ENCODE measurements at regions not wholly inside any gene's neighbourhood (a gene's known extent, or its start where the extent isn't known, plus 50 kb on each side); places are given as distances from the start of the nearest gene placed in this dataset.

GRCh38 chr7:110337646-110338045 lies 753.3 kb upstream of the LRRN3 start:
- Histone ChIP-seq H4K20me1 (ENCODE audit: low read length) (no peaks in the 10 kb centered on the region), H3K27me3 (ENCODE audit: low read length) (no peaks in the 10 kb centered on the region), H3K36me3 (ENCODE audit: low read depth, low read length) (no peaks in the 10 kb centered on the region), H3K4me3 (ENCODE audit: low read length) (no peak overlapping the region), H3K4me1 (ENCODE audit: insufficient read depth, low read length) (no peaks in the 10 kb centered on the region), H3F3A (ENCODE audit: low read length, unreplicated experiment) (no peaks in the 10 kb centered on the region), H3K9ac (ENCODE audit: low read length) (no peak overlapping the region), H3K4me2 (ENCODE audit: low read length) (no peak overlapping the region), H3K27ac (ENCODE audit: low read length) (no peak overlapping the region), H3K79me2 (ENCODE audit: low read length) (no peaks in the 10 kb centered on the region), H3K9me3 (ENCODE audit: low read length) (no peaks in the 10 kb centered on the region), H2AFZ (ENCODE audit: low read length) (no peak overlapping the region), H3K9me2 (replicated peaks; ENCODE audit: low read length) (no peaks in the 10 kb centered on the region)
- ATAC-seq (no peak), DNase-seq (no peak)
- TF ChIP-seq, protein P1, sequence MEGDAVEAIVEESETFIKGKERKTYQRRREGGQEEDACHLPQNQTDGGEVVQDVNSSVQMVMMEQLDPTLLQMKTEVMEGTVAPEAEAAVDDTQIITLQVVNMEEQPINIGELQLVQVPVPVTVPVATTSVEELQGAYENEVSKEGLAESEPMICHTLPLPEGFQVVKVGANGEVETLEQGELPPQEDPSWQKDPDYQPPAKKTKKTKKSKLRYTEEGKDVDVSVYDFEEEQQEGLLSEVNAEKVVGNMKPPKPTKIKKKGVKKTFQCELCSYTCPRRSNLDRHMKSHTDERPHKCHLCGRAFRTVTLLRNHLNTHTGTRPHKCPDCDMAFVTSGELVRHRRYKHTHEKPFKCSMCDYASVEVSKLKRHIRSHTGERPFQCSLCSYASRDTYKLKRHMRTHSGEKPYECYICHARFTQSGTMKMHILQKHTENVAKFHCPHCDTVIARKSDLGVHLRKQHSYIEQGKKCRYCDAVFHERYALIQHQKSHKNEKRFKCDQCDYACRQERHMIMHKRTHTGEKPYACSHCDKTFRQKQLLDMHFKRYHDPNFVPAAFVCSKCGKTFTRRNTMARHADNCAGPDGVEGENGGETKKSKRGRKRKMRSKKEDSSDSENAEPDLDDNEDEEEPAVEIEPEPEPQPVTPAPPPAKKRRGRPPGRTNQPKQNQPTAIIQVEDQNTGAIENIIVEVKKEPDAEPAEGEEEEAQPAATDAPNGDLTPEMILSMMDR (conservative IDR thresholded peaks at IDR 0.05; ENCODE audit: low read depth, low read length): no peak
- TF ChIP-seq EZH2 (IDR thresholded peaks at IDR 0.05; ENCODE audit: low read length, unreplicated experiment): no peak
- no peak for TF ChIP-seq EZH2phosphoT487 (IDR thresholded peaks at IDR 0.05; ENCODE audit: borderline replicate concordance, low read length)
- intact Hi-C loops (cut with micrococcal nuclease): no loop called here
- POLR2A ChIA-PET (ENCODE audit: unreplicated experiment): no interaction called here
- BruUV-seq (replicated peaks): no TSS peak
- CTCF ChIA-PET: no interaction called here

- CTCF ChIA-PET: no interaction called here
- BruUV-seq (replicated peaks): no TSS peak
- no peak overlapping the region for H3K4me2 ChIP-seq (ENCODE audit: low read length)
- H4K20me1 ChIP-seq (ENCODE audit: low read length): no peaks in the 10 kb centered on the region
- no peaks in the 10 kb centered on the region for H3K4me1 ChIP-seq (ENCODE audit: insufficient read depth, low read length)
- H3K79me2 ChIP-seq (ENCODE audit: low read length): no peaks in the 10 kb centered on the region
- ATAC-seq: no peak
- H3F3A ChIP-seq (ENCODE audit: low read length, unreplicated experiment): no peaks in the 10 kb centered on the region
- no peaks in the 10 kb centered on the region for H3K9me2 ChIP-seq (replicated peaks; ENCODE audit: low read length)
- H2AFZ ChIP-seq (ENCODE audit: low read length): no peak overlapping the region
- H3K9ac ChIP-seq (ENCODE audit: low read length): no peak overlapping the region
- H3K27ac ChIP-seq (ENCODE audit: low read length): no peak overlapping the region
- H3K4me3 ChIP-seq (ENCODE audit: low read length): no peak overlapping the region
- POLR2A ChIA-PET (ENCODE audit: unreplicated experiment): no interaction called here
- no peak for DNase-seq
- H3K9me3 ChIP-seq (ENCODE audit: low read length): no peaks in the 10 kb centered on the region
- intact Hi-C loops (cut with micrococcal nuclease): no loop called here
- no peak for TF ChIP-seq EZH2phosphoT487 (IDR thresholded peaks at IDR 0.05; ENCODE audit: borderline replicate concordance, low read length)
- TF ChIP-seq EZH2 (IDR thresholded peaks at IDR 0.05; ENCODE audit: low read length, unreplicated experiment): no peak
- TF ChIP-seq, protein P1 (conservative IDR thresholded peaks at IDR 0.05; ENCODE audit: low read depth, low read length): no peak
- no peaks in the 10 kb centered on the region for H3K27me3 ChIP-seq (ENCODE audit: low read length)
- no peaks in the 10 kb centered on the region for H3K36me3 ChIP-seq (ENCODE audit: low read depth, low read length)
Observed at GRCh38 chr7:110347081-110347480, 743.8 kb upstream of the LRRN3 start.

DNA sequence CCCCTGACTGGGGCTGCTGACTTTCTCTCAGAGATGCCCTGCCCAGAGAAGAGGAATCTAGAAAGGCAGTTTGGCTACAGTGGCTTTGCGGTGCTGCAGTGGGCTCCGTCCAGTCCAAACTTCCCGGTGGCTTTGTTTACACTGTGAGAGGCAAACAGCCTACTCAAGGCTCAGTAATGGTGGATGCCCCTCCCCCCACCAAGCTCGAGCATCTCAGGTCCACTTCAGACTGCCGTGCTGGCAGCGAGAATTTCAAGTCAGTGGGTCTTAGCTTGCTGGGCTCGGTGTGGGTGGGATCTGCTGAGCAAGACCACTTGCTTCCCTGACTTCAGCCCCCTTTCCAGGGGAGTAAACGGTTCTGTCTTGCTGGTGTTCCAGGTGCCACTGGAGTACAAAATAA lies 734.5 kb upstream of the LRRN3 start:
- ChIA-PET POLR2A (ENCODE audit: unreplicated experiment) (no interaction called here), CTCF (no interaction called here)
- intact Hi-C loops (cut with micrococcal nuclease): no loop called here

More for the DNA sequence above, 734.5 kb upstream of the LRRN3 start:
- Histone ChIP-seq H3K4me1 (ENCODE audit: insufficient read depth, low read length) (no peaks in the 10 kb centered on the region), H3K9me3 (ENCODE audit: low read length) (no peaks in the 10 kb centered on the region), H3K36me3 (ENCODE audit: low read depth, low read length) (no peaks in the 10 kb centered on the region), H3K9me2 (replicated peaks; ENCODE audit: low read length) (no peaks in the 10 kb centered on the region), H3K4me3 (ENCODE audit: low read length) (no peak overlapping the region), H3K79me2 (ENCODE audit: low read length) (no peaks in the 10 kb centered on the region), H3K27me3 (ENCODE audit: low read length) (no peaks in the 10 kb centered on the region), H2AFZ (ENCODE audit: low read length) (no peak overlapping the region), H3F3A (ENCODE audit: low read length, unreplicated experiment) (no peaks in the 10 kb centered on the region), H3K27ac (ENCODE audit: low read length) (no peak overlapping the region), H3K9ac (ENCODE audit: low read length) (no peak overlapping the region), H4K20me1 (ENCODE audit: low read length) (no peaks in the 10 kb centered on the region), H3K4me2 (ENCODE audit: low read length) (no peak overlapping the region)
- ATAC-seq (no peak), DNase-seq (no peak)
- BruUV-seq (replicated peaks): no TSS peak
- TF ChIP-seq EZH2 (IDR thresholded peaks at IDR 0.05; ENCODE audit: low read length, unreplicated experiment) (no peak), EZH2phosphoT487 (IDR thresholded peaks at IDR 0.05; ENCODE audit: borderline replicate concordance, low read length) (no peak)
- TF ChIP-seq, protein P1 (conservative IDR thresholded peaks at IDR 0.05; ENCODE audit: low read depth, low read length): no peak

All from PC-3 (cell line).